GM12878 (cell line): ENCODE measurements at regions not wholly inside any gene's neighbourhood (a gene's known extent, or its start where the extent isn't known, plus 50 kb on each side); places are given as distances from the start of the nearest gene placed in this dataset.

Experiments used
- ATAC-seq: fragments of 200-7000 bp; cut with Tn5 transposase; 3 replicates; pipeline ENCODE4 v1.9.1; 2020; ENCODE audit warnings: mild to moderate bottlenecking, moderate library complexity
- BruUV-seq: library from RNA; stranded (reverse); fragments of 400-500 nt; replicated peaks from 2 replicates; lab custom pipeline; 2021; lab: Mats Ljungman, UMichigan
- CTCF ChIA-PET: fragments of 300-600 bp; sonication (Branson Sonifier 250); formaldehyde crosslinking; extraction: SDS; loops from one replicate; lab custom pipeline; 2021; ENCODE audit warnings: inconsistent platforms; lab: Yijun Ruan, JAX
- POLR2A ChIA-PET: fragments of 350-600 bp; formaldehyde crosslinking; extraction: SDS; loops from one replicate; lab custom pipeline; 2021; ENCODE audit warnings: inconsistent platforms; lab: Charles Lee
- RAD21 ChIA-PET: fragments of 300-600 bp; sonication (Branson Sonifier 250); formaldehyde crosslinking; loops from one replicate; lab custom pipeline; 2023; ENCODE audit warnings: antibody characterized with exemption; ENCODE audit not compliant: unreplicated experiment; lab: Charles Lee
- SMC1A ChIA-PET: fragments of 300-600 bp; sonication (Branson Sonifier 250); formaldehyde crosslinking; loops from one replicate; lab custom pipeline; 2023; ENCODE audit not compliant: unreplicated experiment, uncharacterized antibody; lab: Charles Lee
- DNase-seq: peaks from one replicate; pipeline ENCODE4 v3.0.0-alpha.2; 2011; ENCODE audit warnings: low read depth, low spot score
- FAIRE-seq: peaks from 3 replicates; lab custom pipeline; 2011; peaks lifted over from hg19 to GRCh38; lab: Jason Lieb, UNC
- H2AFZ ChIP-seq: 2 replicates; pipeline ENCODE4 v1.6.0; 2011; ENCODE audit warnings: low read depth, low read length, control low read depth; ENCODE audit not compliant: control insufficient read depth
- H3K27ac ChIP-seq: 2 replicates; pipeline ENCODE4 v1.5.1; 2011; ENCODE audit warnings: control low read depth; ENCODE audit not compliant: control insufficient read depth, insufficient read depth
- H3K27me3 ChIP-seq, 2 experiments: replicated peaks in 1 of 2; 2 replicates each; pipeline versions ENCODE4 v1.6.0 to v1.6.1; 2011; ENCODE audit warnings: low read length in 1 of 2; ENCODE audit not compliant: control insufficient read depth in 2 of 2, insufficient read depth in 2 of 2
- H3K36me3 ChIP-seq, 2 experiments: 2 replicates each; pipeline ENCODE4 v1.5.1; 2011; ENCODE audit warnings: low read length in 1 of 2; ENCODE audit not compliant: control insufficient read depth in 2 of 2, insufficient read depth in 2 of 2
- H3K4me1 ChIP-seq: 2 replicates; pipeline ENCODE4 v1.6.1; 2011; ENCODE audit warnings: mild to moderate bottlenecking, low read length, moderate library complexity, mixed read lengths; ENCODE audit not compliant: control insufficient read depth, insufficient read depth
- H3K4me2 ChIP-seq: 2 replicates; pipeline ENCODE4 v1.6.0; 2011; ENCODE audit warnings: control low read depth; ENCODE audit not compliant: control insufficient read depth, insufficient read depth
- H3K4me3 ChIP-seq: fragments of 200-600 bp; sonication (generic); 2 replicates; pipeline ENCODE4 v1.5.1; 2016
- H3K79me2 ChIP-seq: 2 replicates; pipeline ENCODE4 v1.6.0; 2011; ENCODE audit warnings: low read length; ENCODE audit not compliant: control insufficient read depth, insufficient read depth
- H3K9ac ChIP-seq: 2 replicates; pipeline ENCODE4 v1.8.0; 2011; ENCODE audit warnings: low read length, control low read depth, mixed read lengths; ENCODE audit not compliant: control insufficient read depth, insufficient read depth
- H3K9me3 ChIP-seq: replicated peaks from 3 replicates; pipeline ENCODE4 v1.5.1; 2011; ENCODE audit warnings: mild to moderate bottlenecking, low read length; ENCODE audit not compliant: control insufficient read depth, insufficient read depth
- H4K20me1 ChIP-seq: 2 replicates; pipeline ENCODE4 v1.6.0; 2011; ENCODE audit not compliant: control insufficient read depth, insufficient read depth
- ATF3 ChIP-seq: IDR thresholded peaks from 2 replicates; pipeline ENCODE4 v1.6.1; 2011; ENCODE audit warnings: low read depth, mild to moderate bottlenecking, low read length, moderate library complexity, borderline replicate concordance; ENCODE audit errors: extremely low read depth
- BACH1 ChIP-seq: fragments of 450-650 bp; IDR thresholded peaks from 2 replicates; pipeline ENCODE4 v1.6.1; 2017; ENCODE audit warnings: mild to moderate bottlenecking, borderline replicate concordance
- CEBPB ChIP-seq, 2 experiments: fragments of 150-350 bp in 1 of 2; IDR thresholded peaks; 2 replicates each; pipeline ENCODE4 v1.6.1; 2012 to 2014; ENCODE audit warnings: low read depth in 2 of 2, low read length in 2 of 2, borderline replicate concordance in 1 of 2, inconsistent platforms in 1 of 2
- CHD4 ChIP-seq: fragments of 200-600 bp; sonication (generic); IDR thresholded peaks from 2 replicates; pipeline ENCODE4 v1.6.1; 2016; ENCODE audit warnings: mild to moderate bottlenecking
- FOXM1 ChIP-seq: IDR thresholded peaks from 2 replicates; pipeline ENCODE4 v1.6.1; 2012; ENCODE audit warnings: low read depth, mild to moderate bottlenecking, inconsistent platforms, low read length, moderate library complexity
- HDGF ChIP-seq: fragments of 450-650 bp; IDR thresholded peaks from 2 replicates; pipeline ENCODE4 v1.6.1; 2016; ENCODE audit warnings: antibody characterized with exemption
- IKZF1 ChIP-seq: fragments of 450-650 bp; conservative IDR thresholded peaks from 2 replicates; pipeline ENCODE4 v1.6.1; 2017; ENCODE audit warnings: antibody characterized with exemption, mild to moderate bottlenecking
- IRF4 ChIP-seq: IDR thresholded peaks from 2 replicates; pipeline ENCODE4 v1.6.1; 2011; ENCODE audit warnings: low read depth, low read length
- MAX ChIP-seq: IDR thresholded peaks from 2 replicates; pipeline ENCODE4 v1.6.1; 2012; ENCODE audit warnings: low read depth, low read length, improper control_type of control experiment
- MYC ChIP-seq: IDR thresholded peaks from 2 replicates; pipeline ENCODE4 v1.6.1; 2011; ENCODE audit warnings: mild to moderate bottlenecking, low read length, moderate library complexity, inconsistent platforms; ENCODE audit not compliant: insufficient read depth, insufficient replicate concordance, insufficient read length, severe bottlenecking
- NFIC ChIP-seq: IDR thresholded peaks from 2 replicates; pipeline ENCODE4 v1.6.1; 2012; ENCODE audit warnings: low read depth, mild to moderate bottlenecking, inconsistent platforms, low read length, moderate library complexity
- POLR2A ChIP-seq: IDR thresholded peaks from 2 replicates; pipeline ENCODE4 v1.6.1; 2011; ENCODE audit warnings: low read depth, mild to moderate bottlenecking, low read length
- POLR2AphosphoS2 ChIP-seq: IDR thresholded peaks from 2 replicates; pipeline ENCODE4 v1.6.1; 2011; ENCODE audit warnings: low read depth, mild to moderate bottlenecking, low read length, improper control_type of control experiment, moderate library complexity
- RAD51 ChIP-seq: fragments of 450-650 bp; IDR thresholded peaks from 2 replicates; pipeline ENCODE4 v1.6.1; 2016; ENCODE audit warnings: moderate library complexity, mild to moderate bottlenecking, inconsistent platforms
- SUPT20H ChIP-seq: IDR thresholded peaks from 2 replicates; pipeline ENCODE4 v1.6.1; 2011; ENCODE audit warnings: low read depth, mild to moderate bottlenecking, low read length, moderate library complexity, borderline replicate concordance; ENCODE audit not compliant: control insufficient read depth
- TCF7 ChIP-seq: IDR thresholded peaks from 2 replicates; pipeline ENCODE4 v1.6.1; 2014; ENCODE audit warnings: antibody characterized with exemption, borderline replicate concordance
- ZZZ3 ChIP-seq: IDR thresholded peaks from 2 replicates; pipeline ENCODE4 v1.6.1; 2011; ENCODE audit warnings: low read depth; ENCODE audit not compliant: control insufficient read depth, insufficient read length
- WGBS: methylation state at CpG from one replicate; pipeline ENCODE4 v1.1.6; 2016; ENCODE audit warnings: low lambda C conversion rate; ENCODE audit not compliant: insufficient replicate concordance, insufficient coverage; ENCODE audit errors: missing lambda C conversion rate; 5-methylcytosine and 5-hydroxymethylcytosine counted together
- in situ Hi-C: fragments of 300-500 bp; cut with MboI; formaldehyde crosslinking; loops from 9 replicates; pipeline ENCODE4 v1.14.3; 2018; ENCODE audit warnings: mixed read lengths
- intact Hi-C: fragments of 100-400 bp; cut with micrococcal nuclease; formaldehyde crosslinking; loops from one replicate; pipeline ENCODE4 v1.14.2; 2022; ENCODE audit not compliant: unreplicated experiment
- TF ChIP-seq, protein P1 (sequence below): fragments of 450-650 bp; formaldehyde crosslinking; IDR thresholded peaks from 2 replicates; pipeline ENCODE4 v1.4.0; 2020; ENCODE audit warnings: mild to moderate bottlenecking, moderate library complexity
- TF ChIP-seq, protein P2 (sequence below): fragments of 450-650 bp; IDR thresholded peaks from 2 replicates; pipeline ENCODE4 v1.6.1; 2017; ENCODE audit warnings: antibody characterized with exemption, mild to moderate bottlenecking, moderate library complexity

DNA sequence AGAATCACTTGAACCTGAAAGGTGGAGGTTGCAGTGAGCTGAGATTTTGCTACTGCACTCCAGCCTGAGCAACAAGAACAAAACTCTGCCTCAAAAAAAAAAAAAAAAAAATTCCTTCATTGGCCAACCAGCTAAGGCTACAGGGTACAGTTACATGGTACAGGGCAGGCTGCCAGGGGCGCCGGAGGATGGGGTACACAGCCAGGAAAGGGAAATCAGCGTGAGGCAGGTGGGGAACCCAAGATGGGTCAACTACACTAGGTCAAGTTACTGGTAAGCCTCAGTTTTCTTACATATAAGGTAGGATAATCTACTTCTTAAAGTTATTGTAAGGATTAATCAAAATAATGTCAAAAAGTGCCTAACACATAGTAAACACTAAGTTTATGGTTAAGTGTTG is 69.6 kb upstream of the KCNK12 start:
- in situ Hi-C loops = no loop called here
- ChIA-PET CTCF (no interaction called here), SMC1A (interaction anchor here (1.2 to 1.7 kb wide), 2 partner anchors 13 to 127 kb away, joined by 4 to 7 read pairs; no protein-coding TSS in a partner anchor), POLR2A (no interaction called here), RAD21 (no interaction called here)
- Histone ChIP-seq H2AFZ (no peak overlapping the region), H3K9ac (no peak overlapping the region), H3K4me2 (no peak overlapping the region), H3K36me3 (no peaks in the 10 kb centered on the region), H3K27me3 (no peaks in the 10 kb centered on the region), H3K27ac (no peak overlapping the region), H4K20me1 (no peaks in the 10 kb centered on the region), H3K79me2 (no peaks in the 10 kb centered on the region), H3K4me3 (no peak overlapping the region), H3K9me3 (no peaks in the 10 kb centered on the region), H3K4me1 (no peaks in the 10 kb centered on the region)
- BruUV-seq = no TSS peak
- FAIRE-seq = no peak
- intact Hi-C loops = no loop called here
- 66% methylated on average over 3 of the region's 3 CpGs for WGBS
- DNase-seq = no peak
- ATAC-seq = no peak
- no peak for TF ChIP-seq IKZF1
- TF ChIP-seq RAD51 = no peak
- TF ChIP-seq MAX = no peak
- no peak for TF ChIP-seq IRF4
- TF ChIP-seq FOXM1 = no peak
- TF ChIP-seq, protein P1, sequence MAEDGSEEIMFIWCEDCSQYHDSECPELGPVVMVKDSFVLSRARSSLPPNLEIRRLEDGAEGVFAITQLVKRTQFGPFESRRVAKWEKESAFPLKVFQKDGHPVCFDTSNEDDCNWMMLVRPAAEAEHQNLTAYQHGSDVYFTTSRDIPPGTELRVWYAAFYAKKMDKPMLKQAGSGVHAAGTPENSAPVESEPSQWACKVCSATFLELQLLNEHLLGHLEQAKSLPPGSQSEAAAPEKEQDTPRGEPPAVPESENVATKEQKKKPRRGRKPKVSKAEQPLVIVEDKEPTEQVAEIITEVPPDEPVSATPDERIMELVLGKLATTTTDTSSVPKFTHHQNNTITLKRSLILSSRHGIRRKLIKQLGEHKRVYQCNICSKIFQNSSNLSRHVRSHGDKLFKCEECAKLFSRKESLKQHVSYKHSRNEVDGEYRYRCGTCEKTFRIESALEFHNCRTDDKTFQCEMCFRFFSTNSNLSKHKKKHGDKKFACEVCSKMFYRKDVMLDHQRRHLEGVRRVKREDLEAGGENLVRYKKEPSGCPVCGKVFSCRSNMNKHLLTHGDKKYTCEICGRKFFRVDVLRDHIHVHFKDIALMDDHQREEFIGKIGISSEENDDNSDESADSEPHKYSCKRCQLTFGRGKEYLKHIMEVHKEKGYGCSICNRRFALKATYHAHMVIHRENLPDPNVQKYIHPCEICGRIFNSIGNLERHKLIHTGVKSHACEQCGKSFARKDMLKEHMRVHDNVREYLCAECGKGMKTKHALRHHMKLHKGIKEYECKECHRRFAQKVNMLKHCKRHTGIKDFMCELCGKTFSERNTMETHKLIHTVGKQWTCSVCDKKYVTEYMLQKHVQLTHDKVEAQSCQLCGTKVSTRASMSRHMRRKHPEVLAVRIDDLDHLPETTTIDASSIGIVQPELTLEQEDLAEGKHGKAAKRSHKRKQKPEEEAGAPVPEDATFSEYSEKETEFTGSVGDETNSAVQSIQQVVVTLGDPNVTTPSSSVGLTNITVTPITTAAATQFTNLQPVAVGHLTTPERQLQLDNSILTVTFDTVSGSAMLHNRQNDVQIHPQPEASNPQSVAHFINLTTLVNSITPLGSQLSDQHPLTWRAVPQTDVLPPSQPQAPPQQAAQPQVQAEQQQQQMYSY (CRISPR knock-in tag) = no peak
- TF ChIP-seq ZZZ3 = no peak
- no peak for TF ChIP-seq BACH1
- no peak for TF ChIP-seq CEBPB (IDR thresholded peaks at IDR 0.05; ENCODE audit: borderline replicate concordance in 1 of 2, low read depth in 2 of 2, low read length in 2 of 2)
- no peak for TF ChIP-seq POLR2A
- TF ChIP-seq TCF7 = no peak
- no peak for TF ChIP-seq POLR2AphosphoS2
- no peak for TF ChIP-seq NFIC
- no peak for TF ChIP-seq HDGF
- TF ChIP-seq ATF3 = no peak
- TF ChIP-seq, protein P2, sequence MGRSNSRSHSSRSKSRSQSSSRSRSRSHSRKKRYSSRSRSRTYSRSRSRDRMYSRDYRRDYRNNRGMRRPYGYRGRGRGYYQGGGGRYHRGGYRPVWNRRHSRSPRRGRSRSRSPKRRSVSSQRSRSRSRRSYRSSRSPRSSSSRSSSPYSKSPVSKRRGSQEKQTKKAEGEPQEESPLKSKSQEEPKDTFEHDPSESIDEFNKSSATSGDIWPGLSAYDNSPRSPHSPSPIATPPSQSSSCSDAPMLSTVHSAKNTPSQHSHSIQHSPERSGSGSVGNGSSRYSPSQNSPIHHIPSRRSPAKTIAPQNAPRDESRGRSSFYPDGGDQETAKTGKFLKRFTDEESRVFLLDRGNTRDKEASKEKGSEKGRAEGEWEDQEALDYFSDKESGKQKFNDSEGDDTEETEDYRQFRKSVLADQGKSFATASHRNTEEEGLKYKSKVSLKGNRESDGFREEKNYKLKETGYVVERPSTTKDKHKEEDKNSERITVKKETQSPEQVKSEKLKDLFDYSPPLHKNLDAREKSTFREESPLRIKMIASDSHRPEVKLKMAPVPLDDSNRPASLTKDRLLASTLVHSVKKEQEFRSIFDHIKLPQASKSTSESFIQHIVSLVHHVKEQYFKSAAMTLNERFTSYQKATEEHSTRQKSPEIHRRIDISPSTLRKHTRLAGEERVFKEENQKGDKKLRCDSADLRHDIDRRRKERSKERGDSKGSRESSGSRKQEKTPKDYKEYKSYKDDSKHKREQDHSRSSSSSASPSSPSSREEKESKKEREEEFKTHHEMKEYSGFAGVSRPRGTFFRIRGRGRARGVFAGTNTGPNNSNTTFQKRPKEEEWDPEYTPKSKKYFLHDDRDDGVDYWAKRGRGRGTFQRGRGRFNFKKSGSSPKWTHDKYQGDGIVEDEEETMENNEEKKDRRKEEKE = no peak
- TF ChIP-seq CHD4 = no peak
- no peak for TF ChIP-seq SUPT20H
- TF ChIP-seq MYC = no peak
